Suprapubic skin (tissue), 4 donors: ENCODE measurements at regions not wholly inside any gene's neighbourhood (a gene's known extent, or its start where the extent isn't known, plus 50 kb on each side); places are given as distances from the start of the nearest gene placed in this dataset.

Experiments used
- DNase-seq, 2 donors: peaks; one replicate each; pipeline ENCODE4 v3.0.0-alpha.2; 2019; ENCODE audit warnings: low spot score in 2 of 2
- H3K27ac ChIP-seq: fragments of 200-600 bp; sonication (generic); one replicate; pipeline ENCODE4 v1.5.1; 2019
- H3K27me3 ChIP-seq: fragments of 200-600 bp; sonication (generic); one replicate; pipeline ENCODE4 v1.5.1; 2019
- H3K36me3 ChIP-seq: fragments of 200-600 bp; sonication (generic); one replicate; pipeline ENCODE4 v1.5.1; 2019
- H3K4me1 ChIP-seq: fragments of 200-600 bp; sonication (generic); one replicate; pipeline ENCODE4 v1.5.1; 2019
- H3K4me3 ChIP-seq: fragments of 200-600 bp; sonication (generic); one replicate; pipeline ENCODE4 v1.5.1; 2019; ENCODE audit warnings: mild to moderate bottlenecking
- H3K9me3 ChIP-seq: fragments of 200-600 bp; sonication (generic); one replicate; pipeline ENCODE4 v1.5.1; 2019
- EP300 ChIP-seq: sonication (generic); formaldehyde crosslinking; IDR thresholded peaks from one replicate; pipeline ENCODE4 v1.6.1; 2017; ENCODE audit warnings: antibody characterized with exemption
- POLR2A ChIP-seq, 2 donors: fragments of 450-650 bp; IDR thresholded peaks; one replicate each; pipeline ENCODE4 v1.6.1; 2017; ENCODE audit warnings: antibody characterized with exemption in 2 of 2, mild to moderate bottlenecking in 2 of 2, moderate library complexity in 2 of 2
- POLR2AphosphoS5 ChIP-seq, 3 donors: sonication (generic); formaldehyde crosslinking; IDR thresholded peaks; one replicate each; pipeline ENCODE4 v1.6.1; 2017; ENCODE audit warnings: antibody characterized with exemption in 3 of 3
- WGBS: methylation state at CpG from one replicate; pipeline ENCODE4 v1.1.5; 2018; 5-methylcytosine and 5-hydroxymethylcytosine counted together
- TF ChIP-seq, protein P1 (sequence below), 2 donors: fragments of 200-600 bp in 1 of 2; fragments of 450-650 bp in 1 of 2; sonication (generic) in 1 of 2; IDR thresholded peaks; one replicate each; pipeline ENCODE4 v1.5.1; 2016 to 2019; ENCODE audit warnings: antibody characterized with exemption in 2 of 2, mild to moderate bottlenecking in 1 of 2, moderate library complexity in 1 of 2

DNA sequence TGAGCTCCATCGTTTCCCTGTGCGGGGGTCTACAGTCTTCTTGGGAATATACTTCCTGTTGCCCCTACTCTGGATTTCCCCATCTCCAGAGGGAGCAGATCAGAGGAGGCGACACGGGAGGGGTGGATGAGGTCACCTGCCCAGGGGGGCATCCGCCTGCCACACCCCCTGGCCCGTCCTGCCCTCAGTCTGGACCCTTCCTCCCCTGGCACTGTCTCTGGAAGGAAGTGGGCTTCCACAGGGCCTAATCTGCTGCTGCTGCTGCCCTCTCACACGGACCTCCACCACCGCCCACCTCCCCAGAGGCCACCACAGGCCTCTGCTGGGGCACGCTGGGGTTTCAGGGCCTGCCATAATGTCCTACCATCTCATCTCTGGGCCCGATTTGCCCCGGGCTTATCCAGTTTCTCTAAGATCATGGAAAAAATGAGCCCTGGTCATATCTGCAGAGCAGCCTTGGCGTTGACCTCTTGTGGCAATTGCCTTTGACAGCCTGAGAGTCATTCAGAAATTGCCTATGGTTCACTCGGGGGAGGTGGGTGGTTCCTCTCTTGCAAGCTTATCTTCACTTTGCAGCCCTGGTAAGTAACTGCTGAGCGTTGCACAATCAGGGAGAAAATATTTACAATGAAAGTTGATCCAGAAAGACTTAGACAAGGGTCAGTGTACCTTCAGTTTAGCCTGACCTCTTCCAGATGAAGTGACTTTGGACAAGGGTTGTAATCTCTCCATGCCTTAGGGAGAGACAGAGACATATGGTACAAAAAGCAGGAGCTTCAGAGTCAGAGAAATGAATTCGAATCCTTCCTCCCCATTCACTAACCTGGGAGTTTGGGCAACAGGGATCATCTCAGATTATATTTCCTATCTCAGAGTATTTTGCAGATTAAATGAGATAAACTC, 252.4 kb downstream of the TOMM20 start:
- Histone ChIP-seq H3K27me3 (no peaks in the 10 kb centered on the region), H3K4me1 (peaks cover 23% of the 10 kb centered on the region), H3K36me3 (no peaks in the 10 kb centered on the region), H3K4me3 (no peak overlapping the region), H3K27ac (peak overlapping the region; percentile 55), H3K9me3 (no peaks in the 10 kb centered on the region)
- TF ChIP-seq POLR2A (IDR thresholded peaks at IDR 0.05) (no peak), POLR2AphosphoS5 (IDR thresholded peaks at IDR 0.05) (no peak), EP300 (no peak)
- TF ChIP-seq, protein P1, sequence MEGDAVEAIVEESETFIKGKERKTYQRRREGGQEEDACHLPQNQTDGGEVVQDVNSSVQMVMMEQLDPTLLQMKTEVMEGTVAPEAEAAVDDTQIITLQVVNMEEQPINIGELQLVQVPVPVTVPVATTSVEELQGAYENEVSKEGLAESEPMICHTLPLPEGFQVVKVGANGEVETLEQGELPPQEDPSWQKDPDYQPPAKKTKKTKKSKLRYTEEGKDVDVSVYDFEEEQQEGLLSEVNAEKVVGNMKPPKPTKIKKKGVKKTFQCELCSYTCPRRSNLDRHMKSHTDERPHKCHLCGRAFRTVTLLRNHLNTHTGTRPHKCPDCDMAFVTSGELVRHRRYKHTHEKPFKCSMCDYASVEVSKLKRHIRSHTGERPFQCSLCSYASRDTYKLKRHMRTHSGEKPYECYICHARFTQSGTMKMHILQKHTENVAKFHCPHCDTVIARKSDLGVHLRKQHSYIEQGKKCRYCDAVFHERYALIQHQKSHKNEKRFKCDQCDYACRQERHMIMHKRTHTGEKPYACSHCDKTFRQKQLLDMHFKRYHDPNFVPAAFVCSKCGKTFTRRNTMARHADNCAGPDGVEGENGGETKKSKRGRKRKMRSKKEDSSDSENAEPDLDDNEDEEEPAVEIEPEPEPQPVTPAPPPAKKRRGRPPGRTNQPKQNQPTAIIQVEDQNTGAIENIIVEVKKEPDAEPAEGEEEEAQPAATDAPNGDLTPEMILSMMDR (IDR thresholded peaks at IDR 0.05): no peak
- DNase-seq: no peak
- 72% methylated on average over 14 of the region's 15 CpGs for WGBS

GRCh38 chr1:234875328-234875952, 253.2 kb downstream of the TOMM20 start:
- no peak for DNase-seq
- TF ChIP-seq, protein P1 (IDR thresholded peaks at IDR 0.05): no peak
- peak in 1 of 3 donors; percentile 46 for TF ChIP-seq POLR2AphosphoS5 (IDR thresholded peaks at IDR 0.05)

GRCh38 chr1:234874291-234875288, 254.0 kb downstream of the TOMM20 start:
- no peaks in the 10 kb centered on the region for H3K9me3 ChIP-seq
- no peaks in the 10 kb centered on the region for H3K27me3 ChIP-seq
- H3K4me3 ChIP-seq: no peak overlapping the region
- H3K27ac ChIP-seq: peak overlapping the region; percentile 53
- TF ChIP-seq POLR2AphosphoS5 (IDR thresholded peaks at IDR 0.05) (no peak), POLR2A (IDR thresholded peaks at IDR 0.05) (no peak), EP300 (no peak)
- TF ChIP-seq, protein P1 (IDR thresholded peaks at IDR 0.05): no peak
- H3K4me1 ChIP-seq: peaks cover 23% of the 10 kb centered on the region
- no peak for DNase-seq
- H3K36me3 ChIP-seq: no peaks in the 10 kb centered on the region
- 89% methylated on average over 20 of the region's 20 CpGs for WGBS

More at GRCh38 chr1:234875328-234875952, 253.2 kb downstream of the TOMM20 start:
- Histone ChIP-seq H3K4me3 (no peak overlapping the region), H3K36me3 (no peaks in the 10 kb centered on the region), H3K4me1 (peaks cover 23% of the 10 kb centered on the region), H3K9me3 (no peaks in the 10 kb centered on the region), H3K27ac (peak overlapping the region; percentile 53), H3K27me3 (no peaks in the 10 kb centered on the region)
- 82% methylated on average over 10 of the region's 17 CpGs for WGBS

DNA sequence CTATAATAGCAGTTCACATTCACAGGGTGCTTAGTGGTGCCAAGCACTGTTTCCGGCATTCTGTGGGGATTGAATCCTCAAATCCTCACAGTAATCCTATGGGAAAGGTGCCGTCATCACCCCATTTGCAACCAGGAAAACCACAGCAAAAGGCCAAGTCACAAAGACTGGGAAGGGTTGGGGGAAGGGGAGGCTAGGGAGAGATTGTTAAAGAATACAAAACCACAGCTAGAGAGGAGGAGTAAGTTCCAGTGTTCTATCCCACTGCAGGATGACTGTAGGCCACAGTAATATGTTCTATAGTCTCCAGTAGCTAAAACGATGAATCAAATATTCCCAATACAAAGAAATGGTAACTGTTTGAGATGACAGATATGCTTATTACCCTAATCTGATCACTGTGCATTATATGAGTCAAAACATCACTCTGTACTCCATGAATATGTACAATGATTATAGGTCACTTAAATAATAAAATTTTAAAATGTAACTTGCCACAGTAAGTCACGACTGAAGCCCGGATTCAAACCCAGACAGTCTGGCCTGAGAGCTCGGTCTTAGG, 256.8 kb downstream of the TOMM20 start:
- H3K27ac ChIP-seq: no peak overlapping the region
- no peaks in the 10 kb centered on the region for H3K36me3 ChIP-seq
- peaks cover 23% of the 10 kb centered on the region for H3K4me1 ChIP-seq
- H3K9me3 ChIP-seq: no peaks in the 10 kb centered on the region
- TF ChIP-seq EP300: no peak
- TF ChIP-seq, protein P1 (IDR thresholded peaks at IDR 0.05): no peak
- no peak for TF ChIP-seq POLR2AphosphoS5 (IDR thresholded peaks at IDR 0.05)
- no peak for TF ChIP-seq POLR2A (IDR thresholded peaks at IDR 0.05)
- H3K27me3 ChIP-seq: no peaks in the 10 kb centered on the region
- no peak for DNase-seq
- H3K4me3 ChIP-seq: no peak overlapping the region
- 90% methylated on average over 6 of the region's 6 CpGs for WGBS
